GM12891 (cell line): ENCODE measurements at regions not wholly inside any gene's neighbourhood (a gene's known extent, or its start where the extent isn't known, plus 50 kb on each side); places are given as distances from the start of the nearest gene placed in this dataset.

Source experiments
- PAX5 ChIP-seq: IDR thresholded peaks from 2 replicates; pipeline ENCODE4 v1.6.1; 2011; ENCODE audit warnings: low read length, moderate library complexity, mild to moderate bottlenecking; ENCODE audit not compliant: insufficient read depth, severe bottlenecking
- POLR2A ChIP-seq: IDR thresholded peaks from 2 replicates; pipeline ENCODE4 v1.6.1; 2011; ENCODE audit warnings: low read depth, low read length, control low read depth
- POU2F2 ChIP-seq: IDR thresholded peaks from 2 replicates; pipeline ENCODE4 v1.6.1; 2011; ENCODE audit warnings: low read depth, mild to moderate bottlenecking, control low read depth, low read length, moderate library complexity

- TF ChIP-seq PAX5, result no peak
- TF ChIP-seq POLR2A, result no peak
- no peak for TF ChIP-seq POU2F2
Measured at GRCh38 chr2:215681799-215682596, 246.1 kb upstream of the FN1 start.
